Inferior parietal cortex (tissue), 1 donor: ENCODE measurements at regions not wholly inside any gene's neighbourhood (a gene's known extent, or its start where the extent isn't known, plus 50 kb on each side); places are given as distances from the start of the nearest gene placed in this dataset.
"Not testable (repeated sequence)": the region's sequence is repeated elsewhere in the genome, so short reads cannot be mapped to it uniquely, and the experiment has no call there.

Source experiments
- DNase-seq: peaks from one replicate; pipeline ENCODE4 v3.0.0-alpha.2; 2016; ENCODE audit errors: extremely low spot score

GRCh38 chr2:145806546-145806945 lies 1286.6 kb upstream of the ZEB2 start:
- DNase-seq: no peak

GRCh38 chr2:145802133-145802532 lies 1282.2 kb upstream of the ZEB2 start:
- DNase-seq: no peak

- no peak for DNase-seq
These were observed 1281.3 kb upstream of the ZEB2 start for GRCh38 chr2:145801210-145801609.

GRCh38 chr2:145800151-145801091 lies 1280.5 kb upstream of the ZEB2 start:
- no peak for DNase-seq

GRCh38 chr2:145799595-145800108 lies 1279.7 kb upstream of the ZEB2 start:
- peak; percentile 12 for DNase-seq

- DNase-seq: no peak
These were observed 1278.5 kb upstream of the ZEB2 start for GRCh38 chr2:145798419-145798818.

- no peak for DNase-seq
These were observed 1277.8 kb upstream of the ZEB2 start for GRCh38 chr2:145797692-145798091.

- DNase-seq: no peak
These were observed 1272.8 kb upstream of the ZEB2 start for GRCh38 chr2:145792745-145793144.

GRCh38 chr2:145789636-145790035 lies 1269.7 kb upstream of the ZEB2 start:
- no peak for DNase-seq

GRCh38 chr2:145787597-145788361 lies 1267.9 kb upstream of the ZEB2 start:
- not testable (repeated sequence) for DNase-seq

GRCh38 chr2:145782607-145783006 lies 1262.7 kb upstream of the ZEB2 start:
- DNase-seq: not testable (repeated sequence)

- DNase-seq: no peak
These were observed 1258.0 kb upstream of the ZEB2 start for GRCh38 chr2:145777914-145778313.

GRCh38 chr2:145777297-145777696 lies 1257.4 kb upstream of the ZEB2 start:
- no peak for DNase-seq

GRCh38 chr2:145775591-145775990 lies 1255.7 kb upstream of the ZEB2 start:
- DNase-seq: no peak

- DNase-seq: no peak
These were observed 1251.6 kb upstream of the ZEB2 start for GRCh38 chr2:145771525-145771924.

GRCh38 chr2:145769011-145769716 lies 1249.2 kb upstream of the ZEB2 start:
- no peak for DNase-seq

- DNase-seq: no peak
These were observed 1246.0 kb upstream of the ZEB2 start for GRCh38 chr2:145765874-145766273.

GRCh38 chr2:145764631-145765030 lies 1244.7 kb upstream of the ZEB2 start:
- no peak for DNase-seq

- no peak for DNase-seq
These were observed 1241.1 kb upstream of the ZEB2 start for GRCh38 chr2:145760781-145761649.

- no peak for DNase-seq
These were observed 1239.5 kb upstream of the ZEB2 start for GRCh38 chr2:145759228-145759915.
